Sigmoid colon (tissue), 4 donors: ENCODE measurements at regions not wholly inside any gene's neighbourhood (a gene's known extent, or its start where the extent isn't known, plus 50 kb on each side); places are given as distances from the start of the nearest gene placed in this dataset.

Experiments
- POLR2A ChIP-seq, 2 donors: fragments of 450-650 bp; IDR thresholded peaks; one replicate each; pipeline ENCODE4 v1.6.1; 2016; ENCODE audit warnings: antibody characterized with exemption in 2 of 2, mild to moderate bottlenecking in 2 of 2, moderate library complexity in 2 of 2
- POLR2AphosphoS5 ChIP-seq, 4 donors: sonication (generic); formaldehyde crosslinking; IDR thresholded peaks; one replicate each; pipeline ENCODE4 v1.6.1; 2017; ENCODE audit warnings: antibody characterized with exemption in 4 of 4
- TF ChIP-seq, protein P1 (sequence below), 4 experiments: fragments of 450-650 bp in 3 of 4; fragments of 200-600 bp in 1 of 4; IDR thresholded peaks; one replicate each; pipeline ENCODE4 v1.5.1; 2016 to 2019; ENCODE audit warnings: antibody characterized with exemption in 4 of 4, mild to moderate bottlenecking in 3 of 4, moderate library complexity in 2 of 4

GRCh38 chr2:196245378-196246140 lies 74.2 kb upstream of the STK17B start:
- TF ChIP-seq, protein P1, sequence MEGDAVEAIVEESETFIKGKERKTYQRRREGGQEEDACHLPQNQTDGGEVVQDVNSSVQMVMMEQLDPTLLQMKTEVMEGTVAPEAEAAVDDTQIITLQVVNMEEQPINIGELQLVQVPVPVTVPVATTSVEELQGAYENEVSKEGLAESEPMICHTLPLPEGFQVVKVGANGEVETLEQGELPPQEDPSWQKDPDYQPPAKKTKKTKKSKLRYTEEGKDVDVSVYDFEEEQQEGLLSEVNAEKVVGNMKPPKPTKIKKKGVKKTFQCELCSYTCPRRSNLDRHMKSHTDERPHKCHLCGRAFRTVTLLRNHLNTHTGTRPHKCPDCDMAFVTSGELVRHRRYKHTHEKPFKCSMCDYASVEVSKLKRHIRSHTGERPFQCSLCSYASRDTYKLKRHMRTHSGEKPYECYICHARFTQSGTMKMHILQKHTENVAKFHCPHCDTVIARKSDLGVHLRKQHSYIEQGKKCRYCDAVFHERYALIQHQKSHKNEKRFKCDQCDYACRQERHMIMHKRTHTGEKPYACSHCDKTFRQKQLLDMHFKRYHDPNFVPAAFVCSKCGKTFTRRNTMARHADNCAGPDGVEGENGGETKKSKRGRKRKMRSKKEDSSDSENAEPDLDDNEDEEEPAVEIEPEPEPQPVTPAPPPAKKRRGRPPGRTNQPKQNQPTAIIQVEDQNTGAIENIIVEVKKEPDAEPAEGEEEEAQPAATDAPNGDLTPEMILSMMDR (IDR thresholded peaks at IDR 0.05) = no peak
- TF ChIP-seq POLR2A (IDR thresholded peaks at IDR 0.05) = no peak
- no peak for TF ChIP-seq POLR2AphosphoS5 (IDR thresholded peaks at IDR 0.05)
